NCI-H187 treated with DMSO at 0.1 percent for 48 hours (cell line): ENCODE measurements at regions not wholly inside any gene's neighbourhood (a gene's known extent, or its start where the extent isn't known, plus 50 kb on each side); places are given as distances from the start of the nearest gene placed in this dataset.
A peak's percentile ranks its signal among the peaks of the same experiment; 100 is the strongest.
"Not testable (repeated sequence)": the region's sequence is repeated elsewhere in the genome, so short reads cannot be mapped to it uniquely, and the experiment has no call there.

ENCODE experiments used
- DNase-seq: peaks from one replicate; lab custom pipeline; 2025; lab: John Stamatoyannopoulos, UW

DNA sequence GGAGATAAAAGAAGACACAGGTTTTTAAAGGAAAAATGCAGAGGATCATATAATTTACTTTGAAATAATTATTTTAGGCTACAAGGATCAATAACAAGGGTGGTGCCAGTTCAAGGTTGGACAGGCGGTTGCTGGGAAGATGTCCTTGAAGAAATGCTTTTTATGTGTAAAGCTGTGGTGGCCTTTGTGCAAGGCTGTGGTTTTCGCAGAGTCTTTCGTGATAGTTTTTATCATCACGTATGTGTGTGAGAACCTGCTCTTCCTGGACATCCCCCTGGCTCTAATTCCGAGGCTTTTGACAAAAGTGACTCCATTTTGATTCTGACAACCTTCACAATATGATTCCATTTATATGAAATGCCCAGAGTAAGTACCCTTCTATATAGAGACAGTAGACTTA is 85.8 kb upstream of the COG2 start:
- DNase-seq = no peak

DNA sequence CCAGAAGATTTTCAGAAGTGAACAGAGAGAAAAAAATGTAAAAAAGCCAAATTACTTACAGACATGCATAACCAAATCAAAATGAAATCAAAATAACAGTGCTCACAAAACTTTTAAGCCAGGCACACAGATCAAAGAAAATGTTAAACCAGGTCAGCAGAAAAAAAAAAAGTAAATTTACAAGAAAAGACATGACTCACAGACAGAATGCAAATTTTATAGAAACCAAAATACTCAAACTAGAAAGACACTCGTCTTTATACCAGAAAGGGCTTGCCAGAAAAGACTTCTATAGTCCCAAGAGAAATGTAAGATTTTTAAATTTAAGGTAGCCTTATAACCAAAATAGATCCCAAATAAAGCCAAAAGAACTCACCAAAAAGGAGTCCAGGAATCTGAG is 86.5 kb upstream of the COG2 start:
- no peak for DNase-seq

GRCh38 chr1:230552880-230553279 is 89.4 kb upstream of the COG2 start:
- DNase-seq = no peak

DNA sequence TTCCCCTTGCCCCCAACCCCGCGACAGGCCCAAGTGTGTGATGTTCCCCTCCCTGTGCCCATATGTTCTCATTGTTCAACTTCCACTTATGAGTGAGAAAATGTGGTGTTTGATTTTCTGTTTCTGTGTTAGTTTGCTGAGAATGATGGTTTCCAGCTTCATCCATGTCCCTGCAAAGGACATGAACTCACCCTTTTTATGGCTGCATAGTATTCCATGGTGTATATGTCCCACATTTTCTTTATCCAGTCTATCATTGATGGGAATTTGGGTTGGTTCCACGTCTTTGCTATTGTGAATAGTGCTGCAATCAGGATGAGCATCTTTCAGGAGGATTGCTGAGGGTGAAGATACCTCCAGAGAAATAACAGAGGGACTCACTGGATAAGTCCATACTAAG is 91.3 kb upstream of the COG2 start:
- DNase-seq = not testable (repeated sequence)

GRCh38 chr1:230550428-230550827 is 91.9 kb upstream of the COG2 start:
- DNase-seq = no peak

- no peak for DNase-seq
These were observed 92.7 kb upstream of the COG2 start for GRCh38 chr1:230549625-230550024.

DNA sequence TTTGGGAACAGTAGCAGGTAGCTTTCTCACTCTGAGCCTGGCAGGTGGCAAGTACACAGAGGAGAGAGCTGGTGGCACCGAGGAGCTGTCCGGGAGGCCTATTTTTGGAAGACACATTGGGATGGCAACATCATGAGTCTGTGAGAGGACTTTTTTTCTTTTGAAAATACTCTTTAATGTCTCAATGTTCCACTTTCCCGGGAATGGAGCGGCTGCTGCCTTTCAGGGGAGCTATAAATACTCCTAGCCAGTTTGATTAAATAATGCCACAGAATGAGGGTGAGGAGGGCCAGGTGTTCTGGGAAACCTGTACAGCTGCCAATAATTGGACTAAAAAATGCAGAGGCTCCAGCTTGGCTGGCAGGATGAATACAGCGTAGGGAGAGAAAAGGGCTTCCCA is 93.3 kb upstream of the COG2 start:
- DNase-seq = no peak

- no peak for DNase-seq
These were observed 93.9 kb upstream of the COG2 start for GRCh38 chr1:230548357-230548756.

DNA sequence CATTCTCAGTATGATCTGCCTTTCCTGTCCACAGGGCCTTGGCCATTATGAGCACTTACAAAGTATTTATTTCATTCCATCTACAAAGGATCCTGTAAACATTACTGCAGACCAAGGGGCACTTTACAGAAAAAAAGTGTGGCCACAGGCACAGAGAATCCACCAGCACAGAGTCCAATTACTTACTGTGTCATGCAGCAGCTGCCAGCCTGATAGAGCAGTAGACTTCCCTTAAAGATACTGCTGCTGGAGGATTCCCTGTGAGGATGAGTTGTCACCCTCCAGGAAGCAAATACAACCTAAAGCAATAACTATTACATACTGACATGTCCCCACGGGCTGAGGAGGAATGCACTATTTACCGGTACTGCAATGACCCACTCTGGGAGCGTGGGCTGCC is 97.1 kb upstream of the COG2 start:
- DNase-seq = no peak

DNA sequence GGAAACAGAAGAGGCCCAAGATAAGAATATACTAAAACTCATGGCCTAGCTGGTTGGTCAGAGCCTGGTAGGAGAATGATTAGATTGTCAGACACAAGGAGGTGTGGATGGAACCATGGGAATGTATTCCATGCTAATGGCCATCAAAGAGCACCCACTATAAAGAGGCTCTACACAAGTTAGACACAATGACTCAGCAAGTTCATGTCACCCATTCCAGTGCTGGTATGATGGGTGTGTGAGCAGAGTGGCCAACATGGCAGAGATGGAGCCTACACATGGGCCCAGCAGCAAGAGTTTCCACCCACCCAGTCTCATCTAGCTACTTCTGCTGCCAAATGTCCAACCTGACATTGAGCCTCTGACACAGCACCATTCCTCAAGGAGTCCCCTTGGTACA is 97.5 kb upstream of the COG2 start:
- DNase-seq = no peak

- DNase-seq = no peak
These were observed 99.2 kb upstream of the COG2 start for GRCh38 chr1:230543085-230543484.

DNA sequence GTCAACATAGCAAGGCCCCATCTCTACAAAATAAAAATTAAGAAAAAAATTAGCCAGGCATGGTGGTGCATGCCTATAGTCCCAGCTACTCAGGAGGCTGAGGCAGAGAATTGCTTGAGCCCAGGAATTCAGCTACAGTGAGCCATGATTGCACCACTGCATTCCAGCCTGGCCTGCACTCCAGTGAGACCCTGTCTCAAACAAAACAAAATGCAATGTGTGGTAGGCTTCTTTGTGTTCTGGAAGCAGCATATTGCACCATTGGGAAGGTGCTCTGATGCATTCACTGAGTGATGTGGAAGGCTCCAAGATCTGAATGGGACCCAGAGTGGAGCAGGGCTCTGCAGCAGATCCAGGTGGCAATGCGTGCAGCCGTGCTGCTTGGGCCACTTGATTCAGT is 99.6 kb upstream of the COG2 start:
- no peak for DNase-seq

DNA sequence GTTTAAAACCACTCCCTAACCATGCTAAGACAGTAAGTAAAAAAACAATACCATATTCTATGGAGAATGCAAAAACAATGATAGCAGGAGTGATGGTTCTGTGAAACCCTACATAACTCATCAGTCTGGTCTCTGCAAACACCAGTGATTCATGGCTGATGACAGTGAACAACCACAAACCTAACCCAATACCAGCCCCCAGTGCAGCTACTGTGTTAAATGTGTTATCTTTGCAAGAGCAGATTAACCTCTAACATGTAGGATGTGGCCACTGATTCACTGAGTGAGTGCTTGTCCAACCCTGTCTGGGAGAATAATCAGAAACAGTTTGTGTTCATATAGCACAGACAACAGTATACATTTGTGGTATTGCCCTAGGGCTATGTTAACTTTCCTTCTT is 100.2 kb upstream of the COG2 start:
- DNase-seq = no peak

- DNase-seq = no peak
These were observed 101.0 kb upstream of the COG2 start for GRCh38 chr1:230541306-230541705.

GRCh38 chr1:230540421-230541155 is 101.7 kb upstream of the COG2 start:
- DNase-seq = no peak

GRCh38 chr1:230537456-230537855 is 104.8 kb upstream of the COG2 start:
- DNase-seq = no peak

- no peak for DNase-seq
These were observed 105.6 kb upstream of the COG2 start for GRCh38 chr1:230536641-230537155.

- DNase-seq = no peak
These were observed 108.1 kb upstream of the COG2 start for GRCh38 chr1:230534224-230534623.

GRCh38 chr1:230531103-230531502 is 105.0 kb upstream of the PGBD5 start:
- no peak for DNase-seq

DNA sequence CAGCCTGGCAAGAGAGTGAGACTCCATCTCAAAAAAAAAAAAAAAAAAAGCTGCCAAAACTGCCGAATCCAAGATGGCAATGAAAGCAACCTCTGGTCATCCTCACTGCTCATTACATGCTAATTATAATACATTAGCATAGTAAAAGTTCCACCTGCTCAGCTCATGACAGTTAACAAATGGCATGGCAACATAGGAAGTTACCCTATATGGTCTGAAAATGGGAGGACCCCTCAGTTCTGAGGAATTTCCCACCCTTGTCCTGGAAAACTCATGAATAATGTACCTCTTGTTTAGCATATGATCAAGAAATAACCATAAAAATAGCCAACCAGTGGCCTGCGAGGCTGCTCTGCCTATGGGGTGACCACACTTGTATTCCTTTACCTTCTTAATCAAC is 93.1 kb upstream of the PGBD5 start:
- DNase-seq = no peak

- no peak for DNase-seq
These were observed 92.4 kb upstream of the PGBD5 start for GRCh38 chr1:230518511-230518910.

GRCh38 chr1:230517786-230518185 is 91.7 kb upstream of the PGBD5 start:
- DNase-seq = peak; percentile 36

DNA sequence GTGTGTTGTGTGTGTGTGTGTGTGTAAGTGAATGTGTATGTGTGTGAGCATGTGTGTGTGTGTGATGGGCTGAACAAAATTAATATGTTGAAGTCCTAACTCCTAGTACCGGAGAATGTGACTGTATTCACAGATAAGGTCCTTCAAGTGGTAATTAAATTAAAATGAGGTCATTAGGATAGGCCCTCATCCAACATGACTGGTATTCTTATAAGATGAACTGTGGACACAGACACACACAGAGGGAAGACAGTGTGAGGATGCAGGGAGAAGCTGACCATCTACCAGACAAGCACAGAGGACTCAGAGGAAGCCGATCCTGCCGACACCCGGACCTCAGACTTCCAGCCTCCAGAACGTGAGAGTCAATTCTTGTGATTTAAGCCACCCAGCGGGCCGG is 91.2 kb upstream of the PGBD5 start:
- DNase-seq = no peak

- DNase-seq = no peak
These were observed 90.8 kb upstream of the PGBD5 start for GRCh38 chr1:230516889-230517288.
